ENCODE measurements at regions not wholly inside any gene's neighbourhood (a gene's known extent, or its start where the extent isn't known, plus 50 kb on each side); places are given as distances from the start of the nearest gene placed in this dataset.

- Mint-ChIP-seq H3K4me1 (no peaks in the 10 kb centered on the region), H3K36me3 (no peaks in the 10 kb centered on the region), H3K4me3 (no peak overlapping the region), H3K9me3 (no peaks in the 10 kb centered on the region), H3K27ac (no peak overlapping the region), H3K27me3 (ENCODE audit: low read depth) (peaks cover 13% of the 10 kb centered on the region)
- no peak for DNase-seq (ENCODE audit: low spot score in 2 of 2, unreplicated experiment in 2 of 2)
- no peak for TF ChIP-seq CTCF (IDR thresholded peaks at IDR 0.05; ENCODE audit: unreplicated experiment)
Observed at GRCh38 chr2:3075991-3076340, 301.7 kb downstream of the EIPR1 start.

GRCh38 chr2:3075316-3075990 is 302.2 kb downstream of the EIPR1 start:
- no peaks in the 10 kb centered on the region for H3K4me1 Mint-ChIP-seq
- no peak overlapping the region for H3K27ac Mint-ChIP-seq
- H3K9me3 Mint-ChIP-seq: no peaks in the 10 kb centered on the region

GRCh38 chr2:3073704-3074103 is 303.9 kb downstream of the EIPR1 start:
- TF ChIP-seq CTCF (IDR thresholded peaks at IDR 0.05; ENCODE audit: unreplicated experiment): no peak
- DNase-seq (ENCODE audit: low spot score in 2 of 2, unreplicated experiment in 2 of 2): no peak
- H3K27me3 Mint-ChIP-seq (ENCODE audit: low read depth): peaks cover 23% of the 10 kb centered on the region
- no peaks in the 10 kb centered on the region for H3K9me3 Mint-ChIP-seq
- H3K4me1 Mint-ChIP-seq: no peaks in the 10 kb centered on the region
- H3K4me3 Mint-ChIP-seq: no peak overlapping the region
- H3K27ac Mint-ChIP-seq: no peak overlapping the region
- H3K36me3 Mint-ChIP-seq: no peaks in the 10 kb centered on the region

More at GRCh38 chr2:3075316-3075990, 302.2 kb downstream of the EIPR1 start:
- no peaks in the 10 kb centered on the region for H3K36me3 Mint-ChIP-seq
- TF ChIP-seq CTCF (IDR thresholded peaks at IDR 0.05; ENCODE audit: unreplicated experiment): no peak
- no peak overlapping the region for H3K4me3 Mint-ChIP-seq
- DNase-seq (ENCODE audit: low spot score in 2 of 2, unreplicated experiment in 2 of 2): no peak
- peaks cover 11% of the 10 kb centered on the region for H3K27me3 Mint-ChIP-seq (ENCODE audit: low read depth)

- Mint-ChIP-seq H3K4me1 (no peaks in the 10 kb centered on the region), H3K27me3 (ENCODE audit: low read depth) (peaks cover 22% of the 10 kb centered on the region)
- DNase-seq (ENCODE audit: low spot score in 2 of 2, unreplicated experiment in 2 of 2): no peak
Observed at GRCh38 chr2:3073041-3073595, 304.5 kb downstream of the EIPR1 start.

DNA sequence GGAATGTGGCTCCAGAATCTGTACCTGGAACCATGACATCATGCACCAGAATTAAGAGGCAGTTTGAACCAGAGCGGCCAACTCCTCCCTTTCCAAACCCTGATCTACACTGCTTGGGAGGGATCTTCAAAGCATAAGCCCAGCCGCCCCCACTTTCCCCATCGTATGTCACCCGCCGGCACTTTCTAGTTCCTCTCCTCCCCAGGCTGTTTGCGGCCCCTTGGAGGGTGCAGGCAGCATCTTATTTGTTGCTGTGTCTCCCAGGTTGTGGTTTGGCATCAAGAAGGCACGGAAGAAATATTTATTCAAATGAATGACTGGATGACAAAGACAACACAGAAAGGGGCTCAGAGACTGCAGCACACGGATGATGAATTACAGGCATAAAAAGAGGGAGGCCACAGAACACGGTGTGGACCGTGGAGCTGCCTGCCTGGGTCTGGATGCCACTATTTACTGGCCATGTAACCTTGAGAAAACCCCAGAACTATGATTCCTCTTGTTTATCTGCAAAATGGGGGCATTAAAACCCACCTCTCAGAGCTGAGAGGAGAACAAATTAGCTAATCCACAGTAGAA is 305.8 kb downstream of the EIPR1 start:
- no peak overlapping the region for H3K4me3 Mint-ChIP-seq
- peaks cover 30% of the 10 kb centered on the region for H3K27me3 Mint-ChIP-seq (ENCODE audit: low read depth)
- no peak overlapping the region for H3K27ac Mint-ChIP-seq
- no peaks in the 10 kb centered on the region for H3K36me3 Mint-ChIP-seq
- H3K4me1 Mint-ChIP-seq: no peaks in the 10 kb centered on the region
- TF ChIP-seq CTCF (IDR thresholded peaks at IDR 0.05; ENCODE audit: unreplicated experiment): no peak
- H3K9me3 Mint-ChIP-seq: no peaks in the 10 kb centered on the region
- no peak for DNase-seq (ENCODE audit: low spot score in 2 of 2, unreplicated experiment in 2 of 2)

More at GRCh38 chr2:3073041-3073595, 304.5 kb downstream of the EIPR1 start:
- Mint-ChIP-seq H3K9me3 (no peaks in the 10 kb centered on the region), H3K27ac (no peak overlapping the region), H3K36me3 (no peaks in the 10 kb centered on the region), H3K4me3 (no peak overlapping the region)
- TF ChIP-seq CTCF (IDR thresholded peaks at IDR 0.05; ENCODE audit: unreplicated experiment): no peak

Data from mesothelial cell of epicardium (in vitro differentiated cells).